WTC11 (cell line): ENCODE measurements at regions not wholly inside any gene's neighbourhood (a gene's known extent, or its start where the extent isn't known, plus 50 kb on each side); places are given as distances from the start of the nearest gene placed in this dataset.

ENCODE experiments used
- ATAC-seq: fragments of 200-7000 bp; cut with Tn5 transposase; 2 replicates; pipeline ENCODE4 v1.10.0; 2021; ENCODE audit warnings: mild to moderate bottlenecking, moderate library complexity
- CTCF ChIA-PET: fragments of 300-600 bp; sonication (Branson Sonifier 250); formaldehyde crosslinking; loops from one replicate; lab custom pipeline; 2021; ENCODE audit warnings: antibody characterized with exemption; lab: Charles Lee
- POLR2A ChIA-PET: fragments of 350-600 bp; sonication (Branson Sonifier 250); formaldehyde crosslinking; loops from one replicate; lab custom pipeline; 2021; ENCODE audit warnings: antibody characterized with exemption; lab: Charles Lee
- DNase-seq: peaks from one replicate; pipeline ENCODE4 v3.0.0; 2021; ENCODE audit warnings: low spot score
- H3K27ac Mint-ChIP-seq: 2 replicates; pipeline ENCODE4 v1.8.0; 2021; ENCODE audit warnings: mixed read lengths
- H3K27me3 Mint-ChIP-seq: 2 replicates; pipeline ENCODE4 v1.8.0; 2021; ENCODE audit warnings: low read depth, mild to moderate bottlenecking, moderate library complexity, mixed read lengths
- H3K36me3 Mint-ChIP-seq: 2 replicates; pipeline ENCODE4 v1.8.0; 2021; ENCODE audit warnings: mixed read lengths
- H3K4me1 Mint-ChIP-seq: 2 replicates; pipeline ENCODE4 v1.8.0; 2022; ENCODE audit warnings: mixed read lengths
- H3K4me3 Mint-ChIP-seq: 2 replicates; pipeline ENCODE4 v1.8.0; 2021; ENCODE audit warnings: mild to moderate bottlenecking, moderate library complexity, mixed read lengths
- H3K9me3 Mint-ChIP-seq: 2 replicates; pipeline ENCODE4 v1.8.0; 2021; ENCODE audit warnings: mixed read lengths
- AR ChIP-seq: fragments of 250-450 bp; sonication (Bioruptor Pico); IDR thresholded peaks from 2 replicates; pipeline ENCODE4 v1.9.0; 2021; ENCODE audit warnings: mild to moderate bottlenecking
- ATF2 ChIP-seq: sonication (generic); formaldehyde crosslinking; IDR thresholded peaks from 2 replicates; pipeline ENCODE4 v1.8.1; 2022; ENCODE audit warnings: low read depth, missing genetic modification reagents, borderline replicate concordance
- CBFB ChIP-seq: sonication (generic); formaldehyde crosslinking; IDR thresholded peaks from 2 replicates; pipeline ENCODE4 v1.8.1; 2022; ENCODE audit warnings: mild to moderate bottlenecking, low read depth, missing genetic modification reagents
- GABPB1 ChIP-seq: sonication (generic); formaldehyde crosslinking; IDR thresholded peaks from 2 replicates; pipeline ENCODE4 v1.8.1; 2023; ENCODE audit warnings: mild to moderate bottlenecking, missing genetic modification reagents
- GTF2I ChIP-seq: fragments of 250-450 bp; sonication (Bioruptor Pico); conservative IDR thresholded peaks from 2 replicates; pipeline ENCODE4 v1.4.0; 2021; ENCODE audit warnings: mild to moderate bottlenecking
- KAT7 ChIP-seq: sonication (generic); formaldehyde crosslinking; IDR thresholded peaks from 2 replicates; pipeline ENCODE4 v1.8.1; 2023; ENCODE audit warnings: missing genetic modification reagents, mild to moderate bottlenecking, borderline replicate concordance
- MLX ChIP-seq: sonication (generic); formaldehyde crosslinking; IDR thresholded peaks from 2 replicates; pipeline ENCODE4 v1.8.1; 2023; ENCODE audit warnings: mild to moderate bottlenecking, missing genetic modification reagents, moderate library complexity
- NFATC4 ChIP-seq: fragments of 250-450 bp; sonication (Bioruptor Pico); IDR thresholded peaks from 2 replicates; pipeline ENCODE4 v1.9.0; 2021; ENCODE audit warnings: mild to moderate bottlenecking
- NR1H2 ChIP-seq: sonication (generic); formaldehyde crosslinking; IDR thresholded peaks from 2 replicates; pipeline ENCODE4 v1.9.0; 2021; ENCODE audit warnings: mild to moderate bottlenecking, moderate library complexity, missing genetic modification reagents
- RORB ChIP-seq: fragments of 250-450 bp; sonication (Bioruptor Pico); IDR thresholded peaks from 2 replicates; pipeline ENCODE4 v1.9.0; 2021; ENCODE audit warnings: mild to moderate bottlenecking
- STAT6 ChIP-seq: sonication (generic); formaldehyde crosslinking; conservative IDR thresholded peaks from 2 replicates; pipeline ENCODE4 v1.8.1; 2023; ENCODE audit warnings: mild to moderate bottlenecking, low read depth, missing genetic modification reagents, moderate library complexity
- TEAD1 ChIP-seq: sonication (generic); formaldehyde crosslinking; IDR thresholded peaks from 2 replicates; pipeline ENCODE4 v1.8.0; 2022; ENCODE audit warnings: mild to moderate bottlenecking, missing genetic modification reagents
- TEAD4 ChIP-seq: sonication (generic); formaldehyde crosslinking; IDR thresholded peaks from 2 replicates; pipeline ENCODE4 v1.8.0; 2022; ENCODE audit warnings: mild to moderate bottlenecking, missing genetic modification reagents
- ZNF317 ChIP-seq: sonication (generic); formaldehyde crosslinking; IDR thresholded peaks from 2 replicates; pipeline ENCODE4 v1.8.1; 2023; ENCODE audit warnings: low read depth, mild to moderate bottlenecking, moderate library complexity, missing genetic modification reagents, borderline replicate concordance
- ZNF671 ChIP-seq: fragments of 250-450 bp; sonication (Bioruptor Pico); IDR thresholded peaks from 2 replicates; pipeline ENCODE4 v1.8.0; 2021; ENCODE audit warnings: mild to moderate bottlenecking
- TF ChIP-seq, protein P1 (sequence below): sonication (generic); formaldehyde crosslinking; IDR thresholded peaks from 2 replicates; pipeline ENCODE4 v1.8.1; 2023; ENCODE audit warnings: mild to moderate bottlenecking, missing genetic modification reagents
- TF ChIP-seq, protein P2 (sequence below): fragments of 250-450 bp; sonication (Bioruptor Pico); IDR thresholded peaks from 2 replicates; pipeline ENCODE4 v1.9.0; 2021; ENCODE audit warnings: moderate library complexity, mild to moderate bottlenecking, inconsistent platforms, borderline replicate concordance
- TF ChIP-seq, protein P3 (sequence below): sonication (generic); formaldehyde crosslinking; conservative IDR thresholded peaks from 2 replicates; pipeline ENCODE4 v1.8.1; 2022; ENCODE audit warnings: mild to moderate bottlenecking, missing genetic modification reagents
- TF ChIP-seq, protein P4 (sequence below): sonication (generic); formaldehyde crosslinking; IDR thresholded peaks from 2 replicates; pipeline ENCODE4 v1.8.1; 2023; ENCODE audit warnings: mild to moderate bottlenecking, missing genetic modification reagents

DNA sequence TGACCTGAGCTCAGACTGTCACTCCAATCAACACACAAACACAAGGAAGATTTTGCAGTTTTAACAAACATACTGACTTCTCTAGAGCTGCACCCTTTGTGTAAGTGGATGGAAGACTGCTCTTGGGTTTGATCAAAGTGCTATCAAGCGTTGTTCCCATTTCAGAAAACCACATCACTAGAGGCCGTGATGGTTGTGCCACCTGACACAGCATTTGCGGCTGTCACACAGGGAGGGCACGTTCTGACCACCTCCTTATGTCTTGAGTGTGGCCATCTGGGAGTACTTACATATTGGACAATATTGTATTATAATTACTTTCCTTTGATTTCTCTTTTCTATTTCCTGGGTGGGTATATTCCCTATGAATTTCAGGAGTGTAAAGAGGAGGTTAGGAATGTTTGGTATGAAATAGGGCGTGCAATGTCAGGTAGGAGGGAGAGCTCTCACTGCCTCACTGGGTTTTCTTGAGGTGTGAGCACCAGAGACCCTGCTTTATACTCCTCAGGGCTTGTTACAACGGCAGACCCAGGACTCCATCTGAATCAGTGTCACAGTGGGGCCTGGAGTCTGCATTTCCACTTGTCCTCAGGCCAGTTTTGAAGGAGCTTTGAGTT, 74.3 kb downstream of the SYNE3 start:
- ChIA-PET POLR2A (interaction anchor here (0.9 kb wide), 1 partner anchor 85 kb away, joined by 3 read pairs; no protein-coding TSS in a partner anchor), CTCF (interaction anchor here (0.5 to 5.5 kb wide), 52 partner anchors 9 to 956 kb away, joined by 3 to 104 read pairs (median 4); partner anchors contain the start of genes GLRX5 and SYNE3)
- H3K4me1 Mint-ChIP-seq, result no peaks in the 10 kb centered on the region
- ATAC-seq (no peak), DNase-seq (no peak)
- H3K4me3 Mint-ChIP-seq, result no peak overlapping the region
- no peaks in the 10 kb centered on the region for H3K27me3 Mint-ChIP-seq
- no peak overlapping the region for H3K27ac Mint-ChIP-seq
- TF ChIP-seq RORB (no peak), ZNF671 (CRISPR knock-in tag) (no peak), KAT7 (no peak), GABPB1 (CRISPR knock-in tag) (no peak), AR (no peak), GTF2I (CRISPR knock-in tag) (no peak), STAT6 (CRISPR knock-in tag) (no peak), NR1H2 (CRISPR knock-in tag) (no peak), NFATC4 (CRISPR knock-in tag) (no peak), TEAD1 (CRISPR knock-in tag) (no peak), ATF2 (CRISPR knock-in tag) (no peak), ZNF317 (no peak), CBFB (CRISPR knock-in tag) (no peak), MLX (no peak), TEAD4 (CRISPR knock-in tag) (no peak)
- TF ChIP-seq, protein P1, sequence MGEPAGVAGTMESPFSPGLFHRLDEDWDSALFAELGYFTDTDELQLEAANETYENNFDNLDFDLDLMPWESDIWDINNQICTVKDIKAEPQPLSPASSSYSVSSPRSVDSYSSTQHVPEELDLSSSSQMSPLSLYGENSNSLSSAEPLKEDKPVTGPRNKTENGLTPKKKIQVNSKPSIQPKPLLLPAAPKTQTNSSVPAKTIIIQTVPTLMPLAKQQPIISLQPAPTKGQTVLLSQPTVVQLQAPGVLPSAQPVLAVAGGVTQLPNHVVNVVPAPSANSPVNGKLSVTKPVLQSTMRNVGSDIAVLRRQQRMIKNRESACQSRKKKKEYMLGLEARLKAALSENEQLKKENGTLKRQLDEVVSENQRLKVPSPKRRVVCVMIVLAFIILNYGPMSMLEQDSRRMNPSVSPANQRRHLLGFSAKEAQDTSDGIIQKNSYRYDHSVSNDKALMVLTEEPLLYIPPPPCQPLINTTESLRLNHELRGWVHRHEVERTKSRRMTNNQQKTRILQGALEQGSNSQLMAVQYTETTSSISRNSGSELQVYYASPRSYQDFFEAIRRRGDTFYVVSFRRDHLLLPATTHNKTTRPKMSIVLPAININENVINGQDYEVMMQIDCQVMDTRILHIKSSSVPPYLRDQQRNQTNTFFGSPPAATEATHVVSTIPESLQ (CRISPR knock-in tag), result no peak
- TF ChIP-seq, protein P2, sequence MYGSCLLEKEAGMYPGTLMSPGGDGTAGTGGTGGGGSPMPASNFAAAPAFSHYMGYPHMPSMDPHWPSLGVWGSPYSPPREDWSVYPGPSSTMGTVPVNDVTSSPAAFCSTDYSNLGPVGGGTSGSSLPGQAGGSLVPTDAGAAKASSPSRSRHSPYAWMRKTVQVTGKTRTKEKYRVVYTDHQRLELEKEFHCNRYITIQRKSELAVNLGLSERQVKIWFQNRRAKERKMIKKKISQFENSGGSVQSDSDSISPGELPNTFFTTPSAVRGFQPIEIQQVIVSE (CRISPR knock-in tag), result no peak
- TF ChIP-seq, protein P3, sequence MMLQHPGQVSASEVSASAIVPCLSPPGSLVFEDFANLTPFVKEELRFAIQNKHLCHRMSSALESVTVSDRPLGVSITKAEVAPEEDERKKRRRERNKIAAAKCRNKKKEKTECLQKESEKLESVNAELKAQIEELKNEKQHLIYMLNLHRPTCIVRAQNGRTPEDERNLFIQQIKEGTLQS (CRISPR knock-in tag), result no peak
- TF ChIP-seq, protein P4, sequence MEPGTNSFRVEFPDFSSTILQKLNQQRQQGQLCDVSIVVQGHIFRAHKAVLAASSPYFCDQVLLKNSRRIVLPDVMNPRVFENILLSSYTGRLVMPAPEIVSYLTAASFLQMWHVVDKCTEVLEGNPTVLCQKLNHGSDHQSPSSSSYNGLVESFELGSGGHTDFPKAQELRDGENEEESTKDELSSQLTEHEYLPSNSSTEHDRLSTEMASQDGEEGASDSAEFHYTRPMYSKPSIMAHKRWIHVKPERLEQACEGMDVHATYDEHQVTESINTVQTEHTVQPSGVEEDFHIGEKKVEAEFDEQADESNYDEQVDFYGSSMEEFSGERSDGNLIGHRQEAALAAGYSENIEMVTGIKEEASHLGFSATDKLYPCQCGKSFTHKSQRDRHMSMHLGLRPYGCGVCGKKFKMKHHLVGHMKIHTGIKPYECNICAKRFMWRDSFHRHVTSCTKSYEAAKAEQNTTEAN (CRISPR knock-in tag), result no peak
- no peaks in the 10 kb centered on the region for H3K36me3 Mint-ChIP-seq
- H3K9me3 Mint-ChIP-seq, result no peaks in the 10 kb centered on the region
